SK-N-SH (cell line): ENCODE measurements at regions not wholly inside any gene's neighbourhood (a gene's known extent, or its start where the extent isn't known, plus 50 kb on each side); places are given as distances from the start of the nearest gene placed in this dataset.

Source experiments
- CTCF ChIA-PET: fragments of 300-600, 350-600 bp; formaldehyde crosslinking; extraction: SDS; loops from one replicate; lab custom pipeline; 2021; lab: Yijun Ruan, JAX
- POLR2A ChIA-PET: fragments of 350-600 bp; sonication (Branson Sonifier 250); formaldehyde crosslinking; extraction: SDS; loops from one replicate; lab custom pipeline; 2020; ENCODE audit warnings: antibody characterized with exemption, inconsistent platforms; lab: Yijun Ruan, JAX
- DNase-seq: peaks from one replicate; pipeline ENCODE4 v3.0.0; 2012
- H2AFZ ChIP-seq: fragments of 200-600 bp; sonication (generic); 2 replicates; pipeline ENCODE4 v1.8.1; 2016; ENCODE audit warnings: antibody characterized with exemption, mild to moderate bottlenecking, low read depth
- H3F3A ChIP-seq: fragments of 200-600 bp; sonication (generic); replicated peaks from 2 replicates; pipeline ENCODE3; 2016; ENCODE audit warnings: antibody characterized with exemption, mild to moderate bottlenecking; ENCODE audit not compliant: insufficient read depth
- H3K27ac ChIP-seq, 2 experiments: fragments of 200-500 bp in 1 of 2; fragments of 200-600 bp in 1 of 2; sonication (Bioruptor generic) in 1 of 2; sonication (generic), shearing (Covaris generic) in 1 of 2; 2 replicates each; pipeline versions ENCODE4 v1.5.1 to v1.6.1; 2014 to 2016; ENCODE audit warnings: low read depth in 2 of 2, inconsistent platforms in 1 of 2, low read length in 1 of 2, mild to moderate bottlenecking in 1 of 2, mixed read lengths in 1 of 2
- H3K27me3 ChIP-seq: fragments of 200-600 bp; sonication (generic), shearing (Covaris generic); 2 replicates; pipeline ENCODE4 v1.6.1; 2016; ENCODE audit warnings: mixed run types; ENCODE audit not compliant: insufficient read depth
- H3K36me3 ChIP-seq, 2 experiments: fragments of 200-500 bp in 1 of 2; fragments of 200-600 bp in 1 of 2; sonication (Bioruptor generic) in 1 of 2; sonication (generic) in 1 of 2; replicated peaks in 1 of 2; 2 replicates each; pipeline versions ENCODE3 to v1.5.1; 2014 to 2016; ENCODE audit warnings: low read length in 1 of 2, mild to moderate bottlenecking in 1 of 2; ENCODE audit not compliant: insufficient read depth in 2 of 2, control insufficient read depth in 1 of 2
- H3K4me1 ChIP-seq, 2 experiments: fragments of 200-500 bp in 1 of 2; fragments of 200-600 bp in 1 of 2; sonication (Bioruptor generic) in 1 of 2; sonication (generic), shearing (Covaris generic) in 1 of 2; 2 replicates each; pipeline versions ENCODE4 v1.5.1 to v1.6.1; 2014 to 2016; ENCODE audit warnings: low read depth in 1 of 2, low read length in 1 of 2, mixed run types in 1 of 2; ENCODE audit not compliant: insufficient read depth in 2 of 2, control insufficient read depth in 1 of 2
- H3K4me2 ChIP-seq: fragments of 200-600 bp; sonication (generic), shearing (Covaris generic); 2 replicates; pipeline ENCODE4 v1.6.1; 2017; ENCODE audit warnings: mixed run types
- H3K4me3 ChIP-seq, 2 experiments: fragments of 200-500 bp in 1 of 2; fragments of 200-600 bp in 1 of 2; sonication (Bioruptor generic) in 1 of 2; sonication (generic), shearing (Covaris generic) in 1 of 2; 2 replicates each; pipeline versions ENCODE4 v1.5.1 to v1.8.1; 2014 to 2016; ENCODE audit warnings: low read depth in 2 of 2, inconsistent platforms in 1 of 2, low read length in 1 of 2, mild to moderate bottlenecking in 1 of 2, mixed read lengths in 1 of 2, moderate library complexity in 1 of 2
- H3K79me2 ChIP-seq: fragments of 200-600 bp; sonication (generic); 2 replicates; pipeline ENCODE4 v1.8.1; 2017; ENCODE audit warnings: mild to moderate bottlenecking; ENCODE audit not compliant: insufficient read depth
- H3K9ac ChIP-seq: fragments of 200-600 bp; sonication (generic); 2 replicates; pipeline ENCODE4 v1.6.1; 2017; ENCODE audit warnings: mixed run types
- H3K9me2 ChIP-seq: fragments of 200-600 bp; sonication (generic); 2 replicates; pipeline ENCODE4 v1.6.1; 2017; ENCODE audit warnings: mixed run types
- H3K9me3 ChIP-seq: fragments of 200-600 bp; sonication (generic); 2 replicates; pipeline ENCODE4 v1.6.1; 2017; ENCODE audit warnings: mixed run types, mild to moderate bottlenecking, moderate library complexity
- H4K20me1 ChIP-seq: fragments of 200-600 bp; sonication (generic); 2 replicates; pipeline ENCODE4 v1.6.1; 2017; ENCODE audit warnings: mild to moderate bottlenecking, mixed run types; ENCODE audit not compliant: insufficient read depth
- CHD2 ChIP-seq: fragments of 150-350 bp; IDR thresholded peaks from 2 replicates; pipeline ENCODE4 v1.6.1; 2018; ENCODE audit warnings: low read length; ENCODE audit not compliant: partially characterized antibody
- ELF1 ChIP-seq: IDR thresholded peaks from 2 replicates; pipeline ENCODE4 v1.4.0; 2012
- FOSL2 ChIP-seq: IDR thresholded peaks from 2 replicates; pipeline ENCODE4 v1.4.0; 2012; ENCODE audit warnings: low read depth, mild to moderate bottlenecking, moderate library complexity, borderline replicate concordance
- FOXJ3 ChIP-seq: sonication (generic); formaldehyde crosslinking; IDR thresholded peaks from 2 replicates; pipeline ENCODE4 v1.5.1; 2020; ENCODE audit warnings: mild to moderate bottlenecking, missing genetic modification reagents
- FOXM1 ChIP-seq: IDR thresholded peaks from 2 replicates; pipeline ENCODE4 v1.4.0; 2012; ENCODE audit warnings: low read depth, mild to moderate bottlenecking
- GABPA ChIP-seq: IDR thresholded peaks from 2 replicates; pipeline ENCODE4 v1.4.0; 2012; ENCODE audit warnings: low read depth, mild to moderate bottlenecking
- MEF2A ChIP-seq: IDR thresholded peaks from 2 replicates; pipeline ENCODE4 v1.4.0; 2012; ENCODE audit warnings: low read depth, borderline replicate concordance
- POLR2AphosphoS5 ChIP-seq: IDR thresholded peaks from 2 replicates; pipeline ENCODE4 v1.6.1; 2012; ENCODE audit warnings: low read depth, low read length
- SIN3A ChIP-seq: IDR thresholded peaks from 2 replicates; pipeline ENCODE4 v1.6.1; 2012; ENCODE audit warnings: low read depth, mild to moderate bottlenecking, low read length, moderate library complexity, borderline replicate concordance
- YY1 ChIP-seq: IDR thresholded peaks from 2 replicates; pipeline ENCODE4 v1.4.0; 2012; ENCODE audit warnings: low read depth, mild to moderate bottlenecking
- WGBS: methylation state at CpG from one replicate; pipeline ENCODE4 v1.1.6; 2017; ENCODE audit warnings: low lambda C conversion rate; 5-methylcytosine and 5-hydroxymethylcytosine counted together
- TF ChIP-seq, protein P1 (sequence below): IDR thresholded peaks from 2 replicates; pipeline ENCODE4; 2012
- TF ChIP-seq, protein P2 (sequence below): fragments of 200-600 bp; sonication (generic); IDR thresholded peaks from 2 replicates; pipeline ENCODE4 v1.6.1; 2017; ENCODE audit warnings: antibody characterized with exemption, mild to moderate bottlenecking, moderate library complexity
- TF ChIP-seq, protein P3 (sequence below): fragments of 150-350 bp; IDR thresholded peaks from 2 replicates; pipeline ENCODE4 v1.6.1; 2016; ENCODE audit warnings: mild to moderate bottlenecking, low read depth, low read length
- TF ChIP-seq, protein P4 (sequence below): IDR thresholded peaks from 2 replicates; pipeline ENCODE4 v1.4.0; 2012; ENCODE audit warnings: low read depth, borderline replicate concordance
- TF ChIP-seq, protein P5 (sequence below): IDR thresholded peaks from 2 replicates; pipeline ENCODE4 v1.4.0; 2012; ENCODE audit warnings: low read depth
- TF ChIP-seq, protein P6 (sequence below): IDR thresholded peaks from 2 replicates; pipeline ENCODE4 v1.4.0; 2012; ENCODE audit warnings: low read depth, borderline replicate concordance

DNA sequence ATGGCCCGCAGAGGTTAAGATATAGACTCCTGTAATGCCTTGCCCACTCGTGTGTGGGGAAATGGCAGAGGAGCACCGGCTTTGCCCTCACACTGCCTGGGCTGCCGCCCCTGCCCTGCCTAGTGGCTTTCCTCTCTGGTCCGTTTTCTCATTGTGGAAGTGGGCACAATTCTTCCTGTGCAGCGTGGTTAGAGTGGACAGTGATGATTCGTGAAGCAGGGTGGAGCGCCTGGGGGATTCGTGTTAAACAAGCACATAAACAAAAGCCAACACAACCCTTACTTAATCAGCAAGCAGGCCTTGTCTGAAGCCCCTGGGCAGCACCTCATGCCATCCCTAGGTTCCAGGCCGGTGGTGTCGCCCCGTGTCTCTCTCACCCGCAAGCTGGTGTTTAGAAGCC is 269.7 kb downstream of the SEC14L1 start (continued):
- TF ChIP-seq, protein P1, sequence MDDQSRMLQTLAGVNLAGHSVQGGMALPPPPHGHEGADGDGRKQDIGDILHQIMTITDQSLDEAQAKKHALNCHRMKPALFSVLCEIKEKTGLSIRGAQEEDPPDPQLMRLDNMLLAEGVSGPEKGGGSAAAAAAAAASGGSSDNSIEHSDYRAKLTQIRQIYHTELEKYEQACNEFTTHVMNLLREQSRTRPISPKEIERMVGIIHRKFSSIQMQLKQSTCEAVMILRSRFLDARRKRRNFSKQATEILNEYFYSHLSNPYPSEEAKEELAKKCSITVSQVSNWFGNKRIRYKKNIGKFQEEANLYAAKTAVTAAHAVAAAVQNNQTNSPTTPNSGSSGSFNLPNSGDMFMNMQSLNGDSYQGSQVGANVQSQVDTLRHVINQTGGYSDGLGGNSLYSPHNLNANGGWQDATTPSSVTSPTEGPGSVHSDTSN, result no peak
- TF ChIP-seq CHD2, result no peak
- TF ChIP-seq, protein P2, sequence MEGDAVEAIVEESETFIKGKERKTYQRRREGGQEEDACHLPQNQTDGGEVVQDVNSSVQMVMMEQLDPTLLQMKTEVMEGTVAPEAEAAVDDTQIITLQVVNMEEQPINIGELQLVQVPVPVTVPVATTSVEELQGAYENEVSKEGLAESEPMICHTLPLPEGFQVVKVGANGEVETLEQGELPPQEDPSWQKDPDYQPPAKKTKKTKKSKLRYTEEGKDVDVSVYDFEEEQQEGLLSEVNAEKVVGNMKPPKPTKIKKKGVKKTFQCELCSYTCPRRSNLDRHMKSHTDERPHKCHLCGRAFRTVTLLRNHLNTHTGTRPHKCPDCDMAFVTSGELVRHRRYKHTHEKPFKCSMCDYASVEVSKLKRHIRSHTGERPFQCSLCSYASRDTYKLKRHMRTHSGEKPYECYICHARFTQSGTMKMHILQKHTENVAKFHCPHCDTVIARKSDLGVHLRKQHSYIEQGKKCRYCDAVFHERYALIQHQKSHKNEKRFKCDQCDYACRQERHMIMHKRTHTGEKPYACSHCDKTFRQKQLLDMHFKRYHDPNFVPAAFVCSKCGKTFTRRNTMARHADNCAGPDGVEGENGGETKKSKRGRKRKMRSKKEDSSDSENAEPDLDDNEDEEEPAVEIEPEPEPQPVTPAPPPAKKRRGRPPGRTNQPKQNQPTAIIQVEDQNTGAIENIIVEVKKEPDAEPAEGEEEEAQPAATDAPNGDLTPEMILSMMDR, result no peak
- no peak for TF ChIP-seq ELF1

DNA sequence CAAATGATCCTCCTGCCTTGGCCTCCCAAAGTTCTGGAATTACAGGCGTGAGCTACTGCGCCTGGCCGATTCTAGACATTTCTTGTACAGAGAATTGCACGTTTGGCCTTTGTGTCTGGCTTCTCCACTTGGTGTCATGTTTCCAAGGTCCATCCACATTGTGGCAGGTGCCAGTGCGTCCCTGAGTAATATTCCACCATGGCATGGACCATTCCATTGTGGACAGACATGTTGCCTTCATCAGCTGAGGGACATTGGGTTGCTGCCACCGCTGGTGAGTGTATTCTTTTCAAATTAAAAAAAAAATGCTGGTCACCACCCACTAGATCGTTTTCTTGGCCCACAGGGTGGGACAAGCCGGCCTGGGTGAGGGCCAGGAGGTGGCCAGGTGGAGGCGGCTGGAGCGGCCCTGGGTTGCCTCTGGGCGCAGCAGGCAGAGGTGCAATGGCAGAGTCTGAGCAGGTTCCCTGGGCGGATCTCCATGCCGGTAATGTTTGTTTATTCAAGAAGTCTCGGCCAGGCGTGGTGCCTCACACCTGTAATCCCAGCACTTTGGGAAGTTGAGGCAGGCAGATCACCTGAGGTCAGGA is 274.1 kb downstream of the SEC14L1 start:
- no peaks in the 10 kb centered on the region for H3K9me3 ChIP-seq
- ChIA-PET POLR2A (no interaction called here), CTCF (interaction anchor here (0.6 to 5.7 kb wide), 7 partner anchors 9 to 83 kb away, joined by 3 to 27 read pairs (median 5); no protein-coding TSS in a partner anchor)
- H3K9me2 ChIP-seq, result no peaks in the 10 kb centered on the region
- no peak overlapping the region for H3K4me3 ChIP-seq
- TF ChIP-seq MEF2A (no peak), FOXM1 (no peak), ELF1 (no peak), POLR2AphosphoS5 (no peak), YY1 (no peak), FOXJ3 (CRISPR knock-in tag) (no peak), FOSL2 (no peak), CHD2 (no peak), GABPA (no peak), SIN3A (no peak)
- TF ChIP-seq, protein P3, sequence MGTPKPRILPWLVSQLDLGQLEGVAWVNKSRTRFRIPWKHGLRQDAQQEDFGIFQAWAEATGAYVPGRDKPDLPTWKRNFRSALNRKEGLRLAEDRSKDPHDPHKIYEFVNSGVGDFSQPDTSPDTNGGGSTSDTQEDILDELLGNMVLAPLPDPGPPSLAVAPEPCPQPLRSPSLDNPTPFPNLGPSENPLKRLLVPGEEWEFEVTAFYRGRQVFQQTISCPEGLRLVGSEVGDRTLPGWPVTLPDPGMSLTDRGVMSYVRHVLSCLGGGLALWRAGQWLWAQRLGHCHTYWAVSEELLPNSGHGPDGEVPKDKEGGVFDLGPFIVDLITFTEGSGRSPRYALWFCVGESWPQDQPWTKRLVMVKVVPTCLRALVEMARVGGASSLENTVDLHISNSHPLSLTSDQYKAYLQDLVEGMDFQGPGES, result no peak
- TF ChIP-seq, protein P4, sequence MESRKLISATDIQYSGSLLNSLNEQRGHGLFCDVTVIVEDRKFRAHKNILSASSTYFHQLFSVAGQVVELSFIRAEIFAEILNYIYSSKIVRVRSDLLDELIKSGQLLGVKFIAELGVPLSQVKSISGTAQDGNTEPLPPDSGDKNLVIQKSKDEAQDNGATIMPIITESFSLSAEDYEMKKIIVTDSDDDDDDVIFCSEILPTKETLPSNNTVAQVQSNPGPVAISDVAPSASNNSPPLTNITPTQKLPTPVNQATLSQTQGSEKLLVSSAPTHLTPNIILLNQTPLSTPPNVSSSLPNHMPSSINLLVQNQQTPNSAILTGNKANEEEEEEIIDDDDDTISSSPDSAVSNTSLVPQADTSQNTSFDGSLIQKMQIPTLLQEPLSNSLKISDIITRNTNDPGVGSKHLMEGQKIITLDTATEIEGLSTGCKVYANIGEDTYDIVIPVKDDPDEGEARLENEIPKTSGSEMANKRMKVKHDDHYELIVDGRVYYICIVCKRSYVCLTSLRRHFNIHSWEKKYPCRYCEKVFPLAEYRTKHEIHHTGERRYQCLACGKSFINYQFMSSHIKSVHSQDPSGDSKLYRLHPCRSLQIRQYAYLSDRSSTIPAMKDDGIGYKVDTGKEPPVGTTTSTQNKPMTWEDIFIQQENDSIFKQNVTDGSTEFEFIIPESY, result no peak
- TF ChIP-seq, protein P5, sequence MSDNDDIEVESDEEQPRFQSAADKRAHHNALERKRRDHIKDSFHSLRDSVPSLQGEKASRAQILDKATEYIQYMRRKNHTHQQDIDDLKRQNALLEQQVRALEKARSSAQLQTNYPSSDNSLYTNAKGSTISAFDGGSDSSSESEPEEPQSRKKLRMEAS, result no peak
- TF ChIP-seq, protein P6, sequence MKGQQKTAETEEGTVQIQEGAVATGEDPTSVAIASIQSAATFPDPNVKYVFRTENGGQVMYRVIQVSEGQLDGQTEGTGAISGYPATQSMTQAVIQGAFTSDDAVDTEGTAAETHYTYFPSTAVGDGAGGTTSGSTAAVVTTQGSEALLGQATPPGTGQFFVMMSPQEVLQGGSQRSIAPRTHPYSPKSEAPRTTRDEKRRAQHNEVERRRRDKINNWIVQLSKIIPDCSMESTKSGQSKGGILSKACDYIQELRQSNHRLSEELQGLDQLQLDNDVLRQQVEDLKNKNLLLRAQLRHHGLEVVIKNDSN, result no peak
- DNase-seq, result no peak
- 94% methylated on average over 15 of the region's 15 CpGs for WGBS
- H3K9ac ChIP-seq, result no peak overlapping the region
- peaks cover 5% of the 10 kb centered on the region for H3F3A ChIP-seq
- no peak overlapping the region for H3K27ac ChIP-seq
- H3K27me3 ChIP-seq, result no peaks in the 10 kb centered on the region
- H3K79me2 ChIP-seq, result peaks cover 82% of the 10 kb centered on the region
- H3K4me1 ChIP-seq, result peaks cover 19 to 25% of the 10 kb centered on the region in 2 experiments; a peak in 3 of 4 replicates
- H2AFZ ChIP-seq, result no peak overlapping the region
- H3K4me2 ChIP-seq, result no peak overlapping the region
- H3K36me3 ChIP-seq, result peaks cover 6 to 8% of the 10 kb centered on the region in 2 experiments
- peaks cover 14% of the 10 kb centered on the region for H4K20me1 ChIP-seq
